HepG2 (cell line): ENCODE measurements at regions not wholly inside any gene's neighbourhood (a gene's known extent, or its start where the extent isn't known, plus 50 kb on each side); places are given as distances from the start of the nearest gene placed in this dataset.

Experiments
- ADNP ChIP-seq: sonication (generic); formaldehyde crosslinking; IDR thresholded peaks from 2 replicates; pipeline ENCODE4 v1.4.0; 2020; ENCODE audit warnings: missing genetic modification reagents
- ATM ChIP-seq: fragments of 450-650 bp; IDR thresholded peaks from 2 replicates; pipeline ENCODE4 v1.7.1; 2017; ENCODE audit warnings: mild to moderate bottlenecking, borderline replicate concordance
- DNMT1 ChIP-seq: sonication (generic); formaldehyde crosslinking; IDR thresholded peaks from 2 replicates; pipeline ENCODE4 v1.5.1; 2020; ENCODE audit warnings: mild to moderate bottlenecking, missing genetic modification reagents
- FOXK1 ChIP-seq: sonication (generic); formaldehyde crosslinking; IDR thresholded peaks from 2 replicates; pipeline ENCODE4 v1.4.0; 2020; ENCODE audit warnings: low read depth, missing genetic modification reagents, borderline replicate concordance
- FOXP1 ChIP-seq, 2 experiments: fragments of 450-650 bp in 1 of 2; IDR thresholded peaks; 2 replicates each; pipeline ENCODE4 v1.6.1; 2017 to 2018; ENCODE audit warnings: antibody characterized with exemption in 1 of 2
- GABPB1 ChIP-seq: IDR thresholded peaks from 2 replicates; pipeline ENCODE4 v1.6.1; 2016; ENCODE audit warnings: mild to moderate bottlenecking, missing genetic modification reagents, moderate library complexity, missing compliant biosample characterization
- GZF1 ChIP-seq: sonication (generic); formaldehyde crosslinking; IDR thresholded peaks from 2 replicates; pipeline ENCODE4 v1.5.1; 2020; ENCODE audit warnings: mild to moderate bottlenecking, missing genetic modification reagents
- MEIS1 ChIP-seq: sonication (generic); formaldehyde crosslinking; IDR thresholded peaks from 2 replicates; pipeline ENCODE4 v1.9.0; 2021; ENCODE audit warnings: mild to moderate bottlenecking, missing genetic modification reagents, moderate library complexity, borderline replicate concordance
- NCOA2 ChIP-seq: sonication (generic); formaldehyde crosslinking; IDR thresholded peaks from 2 replicates; pipeline ENCODE4 v1.8.0; 2022; ENCODE audit warnings: inconsistent platforms
- SALL1 ChIP-seq: sonication (generic); formaldehyde crosslinking; IDR thresholded peaks from 2 replicates; pipeline ENCODE4 v1.8.0; 2022; ENCODE audit warnings: mild to moderate bottlenecking, missing genetic modification reagents
- SCMH1 ChIP-seq: sonication (generic); formaldehyde crosslinking; IDR thresholded peaks from 2 replicates; pipeline ENCODE4 v1.9.0; 2021; ENCODE audit warnings: missing genetic modification reagents, mild to moderate bottlenecking, borderline replicate concordance
- ZEB1 ChIP-seq: IDR thresholded peaks from 2 replicates; pipeline ENCODE4 v1.6.1; 2012; ENCODE audit warnings: mild to moderate bottlenecking, low read depth, inconsistent platforms; ENCODE audit not compliant: insufficient replicate concordance
- ZNF160 ChIP-seq: sonication (generic); formaldehyde crosslinking; IDR thresholded peaks from 2 replicates; pipeline ENCODE4 v1.8.0; 2022; ENCODE audit warnings: mild to moderate bottlenecking, inconsistent platforms, missing genetic modification reagents
- ZNF431 ChIP-seq: sonication (generic); formaldehyde crosslinking; IDR thresholded peaks from 2 replicates; pipeline ENCODE4 v1.9.0; 2022; ENCODE audit warnings: missing genetic modification reagents, low read depth, mild to moderate bottlenecking, borderline replicate concordance
- ZNF546 ChIP-seq: sonication (generic); formaldehyde crosslinking; conservative IDR thresholded peaks from 2 replicates; pipeline ENCODE4 v1.8.1; 2023; ENCODE audit warnings: mild to moderate bottlenecking, missing genetic modification reagents
- ZNF564 ChIP-seq: sonication (generic); formaldehyde crosslinking; IDR thresholded peaks from 2 replicates; pipeline ENCODE4 v1.8.1; 2023; ENCODE audit warnings: mild to moderate bottlenecking, missing genetic modification reagents
- ZNF644 ChIP-seq: IDR thresholded peaks from 2 replicates; pipeline ENCODE4 v1.6.1; 2016; ENCODE audit warnings: low read depth
- ZSCAN30 ChIP-seq: sonication (generic); formaldehyde crosslinking; IDR thresholded peaks from 2 replicates; pipeline ENCODE4 v1.5.0; 2020; ENCODE audit warnings: mild to moderate bottlenecking, missing genetic modification reagents
- TF ChIP-seq, protein P1 (sequence below): sonication (generic); formaldehyde crosslinking; IDR thresholded peaks from 2 replicates; pipeline ENCODE4 v1.4.0; 2020; ENCODE audit warnings: missing genetic modification reagents
- TF ChIP-seq, protein P2 (sequence below): sonication (generic); formaldehyde crosslinking; IDR thresholded peaks from 2 replicates; pipeline ENCODE4 v1.4.0; 2020; ENCODE audit warnings: missing genetic modification reagents
- TF ChIP-seq, protein P3 (sequence below), 2 experiments: sonication (generic) in 1 of 2; formaldehyde crosslinking in 1 of 2; IDR thresholded peaks; 2 replicates each; pipeline versions ENCODE4 v1.6.1 to v1.9.0; 2014 to 2022; ENCODE audit warnings: antibody characterized with exemption in 1 of 2, borderline replicate concordance in 1 of 2, inconsistent platforms in 1 of 2, low read depth in 1 of 2, missing genetic modification reagents in 1 of 2

DNA sequence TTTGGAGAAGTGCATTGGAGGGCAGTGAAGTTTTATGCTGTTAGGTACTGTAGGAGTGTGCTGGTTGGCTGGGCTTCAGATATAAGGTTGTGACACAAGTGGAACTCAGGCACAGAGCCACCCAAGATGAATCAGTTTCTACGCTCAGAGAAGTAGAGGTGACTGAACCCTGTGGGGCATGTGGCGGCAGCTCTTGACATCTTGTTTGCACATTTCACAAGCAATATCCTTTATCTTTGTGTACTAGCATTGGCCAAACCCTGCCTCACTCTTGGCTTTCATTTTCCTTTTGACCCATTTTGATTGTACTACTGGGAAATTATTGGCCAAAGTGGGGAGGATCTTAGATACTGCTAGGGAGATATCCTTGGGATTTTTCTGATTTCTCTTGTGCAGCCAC is 110.0 kb downstream of the PSAT1 start (continued):
- no peak for TF ChIP-seq ZSCAN30 (CRISPR knock-in tag)
- no peak for TF ChIP-seq ADNP (CRISPR knock-in tag)
- no peak for TF ChIP-seq DNMT1 (CRISPR knock-in tag)
- TF ChIP-seq, protein P1, sequence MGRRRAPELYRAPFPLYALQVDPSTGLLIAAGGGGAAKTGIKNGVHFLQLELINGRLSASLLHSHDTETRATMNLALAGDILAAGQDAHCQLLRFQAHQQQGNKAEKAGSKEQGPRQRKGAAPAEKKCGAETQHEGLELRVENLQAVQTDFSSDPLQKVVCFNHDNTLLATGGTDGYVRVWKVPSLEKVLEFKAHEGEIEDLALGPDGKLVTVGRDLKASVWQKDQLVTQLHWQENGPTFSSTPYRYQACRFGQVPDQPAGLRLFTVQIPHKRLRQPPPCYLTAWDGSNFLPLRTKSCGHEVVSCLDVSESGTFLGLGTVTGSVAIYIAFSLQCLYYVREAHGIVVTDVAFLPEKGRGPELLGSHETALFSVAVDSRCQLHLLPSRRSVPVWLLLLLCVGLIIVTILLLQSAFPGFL: no peak
- TF ChIP-seq MEIS1 (CRISPR knock-in tag): no peak
- TF ChIP-seq FOXK1 (CRISPR knock-in tag): peak; percentile 55; the same call in 1 of the 2 replicates
- TF ChIP-seq SALL1: peak; percentile 74
- no peak for TF ChIP-seq GZF1 (CRISPR knock-in tag)
- TF ChIP-seq ZEB1: no peak
- TF ChIP-seq NCOA2 (CRISPR knock-in tag): peak; percentile 81
- TF ChIP-seq, protein P2, sequence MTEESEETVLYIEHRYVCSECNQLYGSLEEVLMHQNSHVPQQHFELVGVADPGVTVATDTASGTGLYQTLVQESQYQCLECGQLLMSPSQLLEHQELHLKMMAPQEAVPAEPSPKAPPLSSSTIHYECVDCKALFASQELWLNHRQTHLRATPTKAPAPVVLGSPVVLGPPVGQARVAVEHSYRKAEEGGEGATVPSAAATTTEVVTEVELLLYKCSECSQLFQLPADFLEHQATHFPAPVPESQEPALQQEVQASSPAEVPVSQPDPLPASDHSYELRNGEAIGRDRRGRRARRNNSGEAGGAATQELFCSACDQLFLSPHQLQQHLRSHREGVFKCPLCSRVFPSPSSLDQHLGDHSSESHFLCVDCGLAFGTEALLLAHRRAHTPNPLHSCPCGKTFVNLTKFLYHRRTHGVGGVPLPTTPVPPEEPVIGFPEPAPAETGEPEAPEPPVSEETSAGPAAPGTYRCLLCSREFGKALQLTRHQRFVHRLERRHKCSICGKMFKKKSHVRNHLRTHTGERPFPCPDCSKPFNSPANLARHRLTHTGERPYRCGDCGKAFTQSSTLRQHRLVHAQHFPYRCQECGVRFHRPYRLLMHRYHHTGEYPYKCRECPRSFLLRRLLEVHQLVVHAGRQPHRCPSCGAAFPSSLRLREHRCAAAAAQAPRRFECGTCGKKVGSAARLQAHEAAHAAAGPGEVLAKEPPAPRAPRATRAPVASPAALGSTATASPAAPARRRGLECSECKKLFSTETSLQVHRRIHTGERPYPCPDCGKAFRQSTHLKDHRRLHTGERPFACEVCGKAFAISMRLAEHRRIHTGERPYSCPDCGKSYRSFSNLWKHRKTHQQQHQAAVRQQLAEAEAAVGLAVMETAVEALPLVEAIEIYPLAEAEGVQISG (CRISPR knock-in tag): peak; percentile 46; the same call in 1 of the 2 replicates
- TF ChIP-seq SCMH1 (CRISPR knock-in tag): no peak
- TF ChIP-seq, protein P3, sequence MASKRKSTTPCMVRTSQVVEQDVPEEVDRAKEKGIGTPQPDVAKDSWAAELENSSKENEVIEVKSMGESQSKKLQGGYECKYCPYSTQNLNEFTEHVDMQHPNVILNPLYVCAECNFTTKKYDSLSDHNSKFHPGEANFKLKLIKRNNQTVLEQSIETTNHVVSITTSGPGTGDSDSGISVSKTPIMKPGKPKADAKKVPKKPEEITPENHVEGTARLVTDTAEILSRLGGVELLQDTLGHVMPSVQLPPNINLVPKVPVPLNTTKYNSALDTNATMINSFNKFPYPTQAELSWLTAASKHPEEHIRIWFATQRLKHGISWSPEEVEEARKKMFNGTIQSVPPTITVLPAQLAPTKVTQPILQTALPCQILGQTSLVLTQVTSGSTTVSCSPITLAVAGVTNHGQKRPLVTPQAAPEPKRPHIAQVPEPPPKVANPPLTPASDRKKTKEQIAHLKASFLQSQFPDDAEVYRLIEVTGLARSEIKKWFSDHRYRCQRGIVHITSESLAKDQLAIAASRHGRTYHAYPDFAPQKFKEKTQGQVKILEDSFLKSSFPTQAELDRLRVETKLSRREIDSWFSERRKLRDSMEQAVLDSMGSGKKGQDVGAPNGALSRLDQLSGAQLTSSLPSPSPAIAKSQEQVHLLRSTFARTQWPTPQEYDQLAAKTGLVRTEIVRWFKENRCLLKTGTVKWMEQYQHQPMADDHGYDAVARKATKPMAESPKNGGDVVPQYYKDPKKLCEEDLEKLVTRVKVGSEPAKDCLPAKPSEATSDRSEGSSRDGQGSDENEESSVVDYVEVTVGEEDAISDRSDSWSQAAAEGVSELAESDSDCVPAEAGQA (IDR thresholded peaks at IDR 0.05; ENCODE audit: low read depth): no peak
- TF ChIP-seq, protein P3 (CRISPR knock-in tag; IDR thresholded peaks at IDR 0.05; ENCODE audit: borderline replicate concordance): no peak
- no peak for TF ChIP-seq FOXP1 (IDR thresholded peaks at IDR 0.05)
- peak; percentile 71 for TF ChIP-seq FOXP1 (CRISPR knock-in tag; IDR thresholded peaks at IDR 0.05)
- TF ChIP-seq ATM: no peak
- TF ChIP-seq ZNF644 (CRISPR knock-in tag): peak; percentile 97
- no peak for TF ChIP-seq ZNF564
- no peak; the same call in 1 of the 2 replicates for TF ChIP-seq GABPB1 (CRISPR knock-in tag)
- no peak for TF ChIP-seq ZNF431
- TF ChIP-seq ZNF160 (CRISPR knock-in tag): no peak
- TF ChIP-seq ZNF546: no peak
